ENCODE measurements at regions not wholly inside any gene's neighbourhood (a gene's known extent, or its start where the extent isn't known, plus 50 kb on each side); places are given as distances from the start of the nearest gene placed in this dataset.
A peak's percentile ranks its signal among the peaks of the same experiment; 100 is the strongest.

- DNase-seq = no peak
These were observed 328.7 kb downstream of the NR4A2 start for GRCh38 chr2:156003780-156004179.

GRCh38 chr2:156001851-156002250, 330.7 kb downstream of the NR4A2 start:
- no peak for DNase-seq

GRCh38 chr2:155997538-155997937, 335.0 kb downstream of the NR4A2 start:
- DNase-seq = no peak

- DNase-seq = no peak
These were observed 338.2 kb downstream of the NR4A2 start for GRCh38 chr2:155994315-155994714.

GRCh38 chr2:155983845-155984244, 348.7 kb downstream of the NR4A2 start:
- DNase-seq = no peak

- DNase-seq = no peak
These were observed 350.4 kb downstream of the NR4A2 start for GRCh38 chr2:155982135-155982534.

GRCh38 chr2:155980941-155981560, 351.5 kb downstream of the NR4A2 start:
- no peak for DNase-seq

GRCh38 chr2:155975734-155976133, 356.8 kb downstream of the NR4A2 start:
- no peak for DNase-seq

GRCh38 chr2:155972916-155973315, 359.6 kb downstream of the NR4A2 start:
- DNase-seq = no peak

- peak; percentile 41 for DNase-seq
These were observed 366.5 kb downstream of the NR4A2 start for GRCh38 chr2:155966064-155966471.

- DNase-seq = peak; percentile 19
These were observed 367.0 kb downstream of the NR4A2 start for GRCh38 chr2:155965415-155966063.

GRCh38 chr2:155961641-155962040, 370.9 kb downstream of the NR4A2 start:
- no peak for DNase-seq

GRCh38 chr2:155958834-155959233, 373.7 kb downstream of the NR4A2 start:
- no peak for DNase-seq

- no peak for DNase-seq
These were observed 385.5 kb downstream of the NR4A2 start for GRCh38 chr2:155947069-155947468.

- DNase-seq = no peak
These were observed 388.3 kb downstream of the NR4A2 start for GRCh38 chr2:155944218-155944617.

- DNase-seq = no peak
These were observed 402.2 kb downstream of the NR4A2 start for GRCh38 chr2:155930312-155930711.

GRCh38 chr2:155917380-155917779, 415.1 kb downstream of the NR4A2 start:
- DNase-seq = no peak

GRCh38 chr2:155913356-155913755, 419.2 kb downstream of the NR4A2 start:
- DNase-seq = no peak

GRCh38 chr2:155908567-155908966, 424.0 kb downstream of the NR4A2 start:
- DNase-seq = no peak

- DNase-seq = no peak
These were observed 425.3 kb downstream of the NR4A2 start for GRCh38 chr2:155907211-155907610.

- peak; percentile 57 for DNase-seq
These were observed 426.9 kb downstream of the NR4A2 start for GRCh38 chr2:155905657-155906056.

- DNase-seq = no peak
These were observed 427.8 kb downstream of the NR4A2 start for GRCh38 chr2:155904720-155905119.

GRCh38 chr2:155902635-155903034, 429.9 kb downstream of the NR4A2 start:
- no peak for DNase-seq

- no peak for DNase-seq
These were observed 437.5 kb downstream of the NR4A2 start for GRCh38 chr2:155895016-155895415.

- DNase-seq = peak; percentile 47
These were observed 452.1 kb downstream of the NR4A2 start for GRCh38 chr2:155880382-155880781.
